GM18868 (cell line): ENCODE measurements at regions not wholly inside any gene's neighbourhood (a gene's known extent, or its start where the extent isn't known, plus 50 kb on each side); places are given as distances from the start of the nearest gene placed in this dataset.
"Not testable (repeated sequence)": the region's sequence is repeated elsewhere in the genome, so short reads cannot be mapped to it uniquely, and the experiment has no call there.

ENCODE experiments used
- ATAC-seq: cut with Tn5 transposase; IDR thresholded peaks from one replicate; pipeline ENCODE4 v1.9.1; 2021; ENCODE audit warnings: mild to moderate bottlenecking, moderate library complexity; ENCODE audit not compliant: unreplicated experiment

- ATAC-seq: not testable (repeated sequence)
Observed at GRCh38 chr12:105682821-105683220, 352.3 kb downstream of the C12orf75 start.

DNA sequence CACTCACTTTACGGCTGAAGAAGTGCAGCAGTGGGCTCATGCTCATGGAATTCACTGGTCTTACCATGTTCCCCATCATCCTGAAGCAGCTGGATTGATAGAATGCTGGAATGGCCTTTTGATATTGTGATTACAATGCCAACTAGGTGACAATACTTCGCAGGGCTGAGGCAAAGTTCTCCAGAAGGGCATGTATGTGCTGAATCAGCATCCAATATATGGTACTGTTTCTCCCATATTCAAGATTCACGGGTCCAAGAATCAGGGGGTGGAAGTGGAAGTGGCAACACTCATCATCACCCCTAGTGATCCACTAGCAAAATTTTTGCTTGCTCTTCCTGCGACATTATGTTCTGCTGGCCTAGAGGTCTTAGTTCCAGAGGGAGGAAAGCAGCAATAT lies 353.3 kb downstream of the C12orf75 start:
- ATAC-seq: not testable (repeated sequence)

DNA sequence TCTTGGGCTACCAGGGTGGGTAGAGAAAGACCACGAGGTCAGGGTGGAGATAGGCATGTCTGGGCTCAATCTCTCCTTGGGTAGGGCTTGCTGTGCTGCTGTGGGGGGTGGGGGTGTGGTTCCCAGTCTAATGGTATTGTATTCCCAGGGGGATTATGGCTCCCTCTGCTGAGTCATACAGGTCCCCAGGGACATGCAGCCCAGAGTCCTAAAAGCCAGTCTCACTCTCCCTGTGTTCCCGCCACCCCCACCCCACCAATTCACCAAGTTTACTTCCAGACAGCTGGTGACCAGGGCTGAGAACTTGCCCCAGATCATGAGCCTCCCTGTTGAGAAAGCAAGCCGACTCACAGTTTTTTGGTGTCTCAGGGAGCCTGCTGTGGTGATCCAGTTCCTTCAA lies 367.6 kb downstream of the C12orf75 start:
- ATAC-seq: no peak

DNA sequence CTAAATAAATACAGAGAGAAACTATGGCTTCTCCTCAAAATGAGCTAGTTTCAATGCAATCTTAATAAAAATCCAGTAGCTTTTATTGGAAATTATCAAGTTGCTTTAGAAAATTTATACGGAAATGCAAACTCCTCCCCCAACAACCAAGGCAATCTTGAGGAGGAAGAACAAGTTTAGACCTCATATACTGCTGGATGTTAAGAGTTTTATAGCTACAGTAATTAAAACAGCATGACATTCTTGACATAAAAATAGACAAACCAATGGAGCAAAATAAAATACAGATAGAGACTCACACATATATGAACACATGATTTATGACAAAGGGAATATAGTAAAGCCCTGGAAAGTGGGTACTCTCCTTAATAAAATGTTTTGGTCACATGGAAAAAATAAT lies 368.7 kb downstream of the C12orf75 start:
- ATAC-seq: no peak

GRCh38 chr12:105704787-105705186 lies 374.3 kb downstream of the C12orf75 start:
- no peak for ATAC-seq

DNA sequence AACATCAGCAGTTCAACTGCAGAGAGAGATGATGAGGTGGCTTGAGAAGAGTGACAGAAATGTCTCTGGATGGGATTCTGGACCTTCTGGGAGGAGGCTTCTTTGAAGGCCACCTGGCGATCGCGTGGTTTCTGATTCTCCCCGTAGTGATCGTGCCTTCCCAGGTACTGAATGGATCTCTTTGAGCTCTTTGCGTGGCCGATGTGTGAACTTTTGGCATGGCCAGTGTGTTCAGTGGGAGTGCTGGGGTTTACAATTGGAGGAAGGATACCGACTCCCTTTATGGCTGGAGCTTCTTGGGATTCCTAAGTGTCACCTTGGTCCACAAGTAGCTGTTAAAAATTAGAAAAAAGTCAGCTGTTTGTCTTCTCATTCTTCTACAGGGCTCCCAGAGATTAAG lies 374.7 kb downstream of the C12orf75 start:
- no peak for ATAC-seq

GRCh38 chr12:105705765-105706164 lies 375.3 kb downstream of the C12orf75 start:
- no peak for ATAC-seq

DNA sequence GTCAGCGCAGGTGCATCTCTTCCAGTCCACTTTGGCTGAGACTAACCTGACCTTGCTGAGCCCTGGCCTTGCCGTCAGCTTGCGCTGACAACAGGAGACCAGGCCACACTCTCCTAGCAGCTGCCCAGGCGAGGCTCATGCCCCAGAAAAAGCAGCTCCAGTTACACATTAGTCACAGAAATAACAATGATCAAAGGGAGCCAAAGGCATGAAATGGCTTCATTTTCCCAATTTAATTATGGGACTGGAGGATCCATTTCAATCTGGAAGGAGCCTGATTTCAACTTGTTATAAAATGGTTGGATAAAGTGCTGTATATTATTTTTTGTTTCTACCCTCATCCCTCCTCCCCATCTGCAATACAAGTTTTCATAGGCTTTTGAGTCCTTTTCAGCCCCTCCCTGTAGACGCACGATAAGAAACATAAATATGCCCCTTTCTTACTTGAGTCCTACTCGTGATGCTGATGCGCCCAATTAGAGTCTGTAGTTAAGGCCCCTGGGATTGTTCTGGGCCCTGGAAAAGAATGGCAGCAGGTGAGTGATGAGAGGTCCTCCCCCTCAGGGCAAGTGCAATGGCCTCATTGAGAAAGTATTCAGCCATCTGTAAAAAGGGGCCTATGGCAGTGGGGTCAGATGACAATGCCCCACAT lies 376.0 kb downstream of the C12orf75 start:
- no peak for ATAC-seq

GRCh38 chr12:105706973-105707334 lies 376.5 kb downstream of the C12orf75 start:
- no peak for ATAC-seq

GRCh38 chr12:105713606-105714305 lies 383.3 kb downstream of the C12orf75 start:
- no peak for ATAC-seq

GRCh38 chr12:105716621-105717020 lies 386.1 kb downstream of the C12orf75 start:
- ATAC-seq: no peak

DNA sequence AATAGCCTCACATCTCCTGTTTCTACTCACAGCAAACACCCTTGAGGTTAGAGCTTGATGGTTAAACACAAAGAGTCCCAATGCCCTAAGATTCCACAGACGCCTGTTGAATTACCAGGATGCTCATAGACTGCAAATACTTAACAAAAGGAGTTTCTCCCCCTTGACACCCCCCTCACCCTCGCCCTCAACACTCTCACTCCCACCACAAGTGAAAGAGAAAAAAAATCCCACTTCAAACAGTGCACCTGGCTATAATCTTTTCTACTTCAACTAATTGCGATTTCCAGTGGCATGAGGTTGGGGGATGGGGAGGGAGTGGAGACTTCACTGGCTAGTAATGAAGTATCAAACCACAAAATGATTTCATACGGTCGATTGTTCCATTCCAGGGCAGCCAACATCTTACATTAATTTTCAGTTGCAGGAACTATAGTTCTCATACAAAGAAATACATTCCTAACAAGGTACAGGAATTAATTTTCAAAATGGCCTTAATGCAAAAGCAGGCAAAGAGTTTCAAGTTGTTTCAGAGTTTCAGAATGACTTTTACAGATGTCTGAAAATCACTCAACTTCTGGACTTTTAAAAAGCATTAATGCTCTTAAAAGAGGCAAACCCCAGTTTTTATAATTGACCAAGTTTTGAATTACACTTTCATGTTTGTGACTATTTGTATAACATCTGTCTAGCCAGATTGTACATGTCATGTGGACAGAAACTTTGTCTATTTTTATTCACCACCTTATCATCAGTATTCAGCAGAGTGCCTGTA lies 390.7 kb downstream of the C12orf75 start:
- peak; percentile 76 for ATAC-seq

DNA sequence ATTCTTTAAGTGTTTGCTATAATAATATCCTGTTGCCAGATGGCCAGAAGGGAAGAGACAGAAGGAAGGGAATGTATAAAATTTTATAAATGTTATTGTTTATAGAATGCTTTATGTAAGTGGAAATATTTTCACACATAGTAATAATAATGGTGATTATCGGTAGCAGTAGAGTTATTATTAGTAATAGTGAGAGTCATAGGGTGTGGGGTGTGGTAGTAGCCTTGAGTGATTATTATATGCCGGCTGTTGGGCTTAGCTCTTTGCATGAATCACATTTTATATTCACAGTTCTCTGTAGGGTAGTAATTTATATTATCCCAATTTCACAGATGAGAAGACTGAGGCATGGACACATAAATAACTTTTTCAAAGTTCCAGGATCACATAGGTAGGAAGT lies 391.4 kb downstream of the C12orf75 start:
- ATAC-seq: no peak

DNA sequence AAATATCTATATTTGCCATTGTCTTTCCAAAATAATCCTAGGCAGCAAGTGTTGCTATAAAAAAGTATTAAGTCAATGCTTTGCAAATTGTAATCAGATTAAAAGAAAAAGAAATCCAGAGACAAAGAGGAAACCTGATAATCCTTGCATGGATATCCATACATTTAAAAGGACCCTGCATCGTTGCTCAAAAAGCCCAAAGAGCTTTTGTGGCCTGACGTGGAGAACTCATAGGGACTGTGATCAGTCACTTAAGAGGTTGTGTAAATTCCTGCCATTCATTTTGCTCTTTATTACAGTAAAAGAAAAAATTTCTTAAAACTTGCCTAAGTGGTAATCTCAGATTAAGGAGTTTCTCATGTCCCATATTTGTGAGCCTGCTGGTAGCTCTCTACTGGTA lies 392.6 kb downstream of the C12orf75 start:
- ATAC-seq: no peak

DNA sequence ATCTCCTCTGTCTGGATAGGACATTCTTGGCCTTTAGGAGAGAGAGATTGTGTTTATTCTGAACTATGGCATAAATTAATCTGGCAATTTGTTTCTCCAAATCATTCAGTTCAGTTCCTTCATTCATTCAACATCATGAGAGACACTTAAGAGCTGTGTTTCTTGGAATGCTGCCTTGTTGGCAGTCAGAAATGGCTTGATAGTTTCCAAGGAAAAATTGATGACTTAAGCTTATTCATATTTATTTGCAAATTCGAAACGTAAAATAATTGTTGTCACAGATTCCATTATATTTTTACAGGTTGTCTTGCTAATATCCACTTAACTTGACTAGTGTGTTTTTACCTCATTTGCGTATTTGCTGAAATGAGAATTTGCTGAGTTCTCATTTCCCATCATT lies 393.0 kb downstream of the C12orf75 start:
- ATAC-seq: no peak

DNA sequence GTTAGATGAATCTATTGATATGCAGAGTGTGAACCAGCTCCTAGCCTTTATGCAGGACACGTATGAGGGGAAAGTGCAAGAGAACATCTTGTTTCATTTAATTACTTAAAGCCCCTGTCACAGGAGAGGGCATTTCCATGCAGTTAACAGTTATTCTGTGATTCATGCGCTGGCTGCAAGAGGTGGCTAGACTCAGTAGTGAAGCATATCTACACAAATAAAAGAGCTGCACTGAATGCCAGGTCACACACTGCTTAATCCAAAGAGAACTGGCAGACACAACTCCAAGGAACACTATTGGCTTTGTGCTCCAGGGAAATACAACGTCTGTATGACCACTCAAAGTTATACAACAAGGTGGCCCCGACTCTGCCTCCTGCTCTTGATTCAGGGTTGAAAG lies 394.1 kb downstream of the C12orf75 start:
- ATAC-seq: no peak

- no peak for ATAC-seq
Observed at GRCh38 chr12:105725054-105725453, 394.6 kb downstream of the C12orf75 start.

GRCh38 chr12:105729181-105729771 lies 398.8 kb downstream of the C12orf75 start:
- ATAC-seq: no peak

GRCh38 chr12:105729926-105730325 lies 399.4 kb downstream of the C12orf75 start:
- no peak for ATAC-seq

DNA sequence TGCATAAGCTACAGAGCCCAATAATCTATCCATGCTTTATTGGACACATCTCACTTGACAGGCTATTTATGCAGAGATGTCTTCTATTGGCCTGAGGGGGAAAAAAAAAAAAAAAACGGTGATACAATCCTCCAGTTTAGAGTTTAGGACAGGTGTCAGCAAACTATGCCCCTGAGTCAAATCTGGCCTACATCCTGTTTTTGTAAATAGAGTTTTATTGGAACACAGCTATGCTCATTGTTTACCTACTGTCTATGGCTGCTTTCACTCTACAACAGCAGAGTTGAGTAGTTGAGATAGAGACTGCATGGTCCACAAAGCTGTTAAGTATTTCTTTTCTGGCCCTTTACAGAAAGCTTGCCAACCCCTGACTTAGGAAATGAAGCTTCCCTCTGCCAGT lies 403.1 kb downstream of the C12orf75 start:
- ATAC-seq: no peak

- ATAC-seq: no peak
Observed at GRCh38 chr12:105736498-105736897, 402.3 kb downstream of the NUAK1 start.

DNA sequence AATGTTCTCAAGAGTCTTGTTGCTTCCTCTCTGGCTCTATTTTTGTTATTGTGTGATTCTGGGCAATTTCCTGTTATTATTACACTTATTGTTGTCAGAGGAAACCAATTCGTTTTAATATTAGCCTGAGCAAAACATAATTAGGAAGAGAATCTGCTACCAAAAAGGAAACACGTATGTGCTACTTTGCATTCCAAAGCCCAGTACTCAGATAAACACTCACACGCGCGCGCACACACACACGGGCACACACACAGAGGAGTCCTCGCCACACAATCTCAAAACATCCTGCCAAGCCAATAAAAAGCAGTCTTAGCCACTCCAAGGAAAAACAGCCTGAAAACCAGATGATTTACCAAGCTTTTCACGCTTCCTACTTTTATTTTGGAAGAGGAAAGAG lies 400.7 kb downstream of the NUAK1 start:
- no peak for ATAC-seq
